ENCODE measurements at regions not wholly inside any gene's neighbourhood (a gene's known extent, or its start where the extent isn't known, plus 50 kb on each side); places are given as distances from the start of the nearest gene placed in this dataset.

GRCh38 chr9:86795823-86796553 is 151.3 kb downstream of the GAS1 start:
- peak; percentile 93 for DNase-seq

DNA sequence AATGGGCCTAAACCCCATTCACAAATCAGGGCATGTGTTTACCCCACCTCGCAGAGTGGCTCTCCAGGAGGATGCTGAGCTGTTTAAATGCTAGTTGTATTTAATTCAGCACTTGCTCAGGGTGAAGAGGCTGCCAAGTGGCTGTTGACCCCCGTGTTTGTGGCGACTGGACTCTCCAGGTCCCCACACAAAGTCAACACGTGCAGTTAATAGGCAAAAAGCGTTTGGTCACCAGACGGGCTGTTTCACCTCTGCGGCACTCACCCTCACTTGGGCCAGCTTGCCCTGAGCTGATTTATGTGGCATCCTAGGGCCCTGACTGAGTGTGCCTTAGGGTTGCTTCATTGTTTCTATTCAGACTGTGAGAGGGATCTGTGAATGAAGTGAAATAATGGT is 152.3 kb downstream of the GAS1 start:
- DNase-seq, result peak; percentile 27

GRCh38 chr9:86794391-86795046 is 152.8 kb downstream of the GAS1 start:
- peak; percentile 96 for DNase-seq

GRCh38 chr9:86792136-86792535 is 155.2 kb downstream of the GAS1 start:
- DNase-seq, result no peak

DNA sequence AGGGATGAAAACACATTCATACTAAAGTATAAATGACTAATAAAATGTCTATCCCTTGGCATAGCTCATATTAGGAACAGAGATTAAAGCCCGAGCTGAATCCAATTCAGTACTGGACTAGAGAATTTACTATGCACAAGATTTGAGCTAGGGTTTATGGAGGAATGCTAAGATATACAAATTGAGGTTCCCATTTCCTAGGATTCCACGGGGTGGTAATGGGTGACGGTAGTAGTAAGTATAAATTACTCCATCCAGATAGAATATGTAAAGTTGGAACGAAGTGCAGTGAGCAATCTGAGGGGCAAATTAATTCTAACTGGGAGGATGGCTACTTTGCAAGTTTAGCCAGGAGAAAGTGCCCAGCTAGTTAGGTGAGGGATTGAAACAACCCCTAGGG is 156.5 kb downstream of the GAS1 start:
- DNase-seq, result no peak

GRCh38 chr9:86788456-86788855 is 158.8 kb downstream of the GAS1 start:
- DNase-seq, result no peak

DNA sequence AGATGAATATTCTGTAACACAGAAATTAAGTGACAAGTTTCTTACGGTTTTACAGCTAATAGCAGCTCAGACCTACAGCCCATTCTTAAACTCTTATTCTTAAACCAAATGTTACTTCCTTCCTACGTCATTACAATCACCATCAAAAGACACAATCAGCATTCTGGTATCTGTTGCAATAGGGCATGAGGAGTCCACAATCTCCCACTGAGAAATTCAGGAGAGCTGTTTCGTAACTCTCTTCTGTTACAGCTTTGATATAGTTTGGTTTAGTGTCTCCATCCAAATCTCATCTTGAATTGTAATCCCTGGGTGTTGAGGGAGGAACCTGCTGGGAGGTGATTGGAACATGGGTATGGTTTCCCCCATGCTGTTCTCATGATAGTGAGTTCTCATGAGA is 163.4 kb downstream of the GAS1 start:
- no peak for DNase-seq

GRCh38 chr9:86782831-86783230 is 164.5 kb downstream of the GAS1 start:
- no peak for DNase-seq

DNA sequence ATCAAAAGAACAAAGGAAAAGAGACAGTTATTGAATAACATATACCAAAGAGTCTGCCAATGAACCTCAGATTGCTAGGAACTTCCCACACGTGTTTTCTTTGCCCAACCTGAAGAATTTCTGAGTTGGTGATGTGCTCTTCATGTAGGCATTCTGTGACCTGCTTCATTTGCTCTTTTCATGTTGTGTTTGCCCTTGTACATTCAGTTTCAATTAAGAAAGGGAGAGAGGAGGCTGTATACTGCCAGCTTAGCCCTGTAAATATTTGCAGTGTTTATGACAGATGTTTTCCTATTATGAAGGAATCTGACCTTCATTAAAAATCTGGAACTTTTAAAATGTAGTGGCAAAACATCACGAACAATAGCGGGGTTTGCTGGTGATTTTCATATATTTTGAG is 168.5 kb downstream of the GAS1 start:
- no peak for DNase-seq

DNA sequence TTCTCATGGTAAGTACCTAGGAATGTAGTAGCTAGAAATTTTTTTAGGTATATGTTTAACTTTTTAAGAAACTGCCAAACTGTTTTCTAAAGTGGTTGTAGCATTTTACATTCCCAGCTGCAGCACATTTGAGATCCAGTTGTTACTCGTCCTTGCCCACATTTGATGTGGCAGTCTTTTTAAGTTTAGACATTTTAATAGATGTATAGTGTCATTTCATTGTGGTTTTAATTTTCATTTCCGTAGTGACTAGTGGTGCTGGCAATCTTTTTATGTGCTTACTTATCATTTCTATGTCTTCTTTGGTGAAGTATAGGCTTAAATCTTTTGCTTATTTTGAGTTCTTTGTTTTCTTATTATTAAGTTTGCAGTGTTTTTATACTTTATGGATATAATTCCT is 171.6 kb downstream of the GAS1 start:
- DNase-seq, result no peak

- peak; percentile 60 for DNase-seq
Observed at GRCh38 chr9:86774116-86774515, 173.2 kb downstream of the GAS1 start.

- DNase-seq, result no peak
Observed at GRCh38 chr9:86773422-86773945, 173.8 kb downstream of the GAS1 start.

DNA sequence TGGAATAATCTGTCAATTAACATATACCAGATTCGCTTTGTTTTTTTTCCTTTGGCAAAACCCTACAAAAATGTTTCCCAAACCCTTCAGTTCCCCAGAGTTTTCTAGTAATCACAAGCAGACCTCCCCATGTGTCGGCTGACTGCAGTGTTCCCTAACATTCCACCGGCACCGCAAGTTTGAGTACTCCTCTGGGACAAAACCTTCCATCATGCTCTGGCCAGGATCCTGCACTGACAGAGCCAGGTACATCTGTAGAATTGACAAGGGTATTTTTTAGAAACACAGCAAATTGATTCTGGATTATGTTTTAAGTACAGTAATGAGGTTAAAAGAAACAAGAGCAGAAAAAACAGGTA is 174.7 kb downstream of the GAS1 start:
- no peak for DNase-seq

DNA sequence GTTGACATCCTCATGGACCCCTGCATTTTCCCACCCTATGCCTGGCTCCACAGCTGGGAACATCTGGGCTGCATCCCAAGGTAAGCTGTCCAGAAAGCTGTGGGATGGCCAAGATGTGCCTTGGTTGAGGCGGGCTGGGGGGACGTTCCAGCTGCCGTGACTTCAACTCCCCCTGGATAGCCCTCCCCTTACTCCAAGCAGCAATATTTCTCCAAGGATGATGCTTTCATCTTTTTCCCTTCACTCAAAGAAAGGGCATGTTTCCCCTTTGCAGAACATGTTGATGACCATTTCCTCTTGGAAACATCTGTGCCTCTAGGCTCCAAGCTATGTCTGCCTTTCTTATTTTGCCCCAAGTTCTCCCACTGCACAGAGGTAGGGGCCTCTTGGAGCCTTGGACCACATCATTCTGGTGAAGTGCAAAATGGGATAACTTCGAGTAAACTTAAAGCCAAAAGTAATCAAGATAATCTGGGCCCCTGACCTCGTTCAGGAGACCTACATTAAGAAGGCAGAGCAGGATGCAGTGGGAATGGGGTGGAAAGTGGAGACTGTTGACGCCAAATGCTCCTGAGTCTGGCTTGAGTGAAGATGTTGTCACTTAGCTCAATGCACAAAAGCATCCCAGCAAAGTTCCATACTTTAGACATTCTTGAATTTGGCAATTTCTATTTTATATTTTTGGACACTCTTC is 175.2 kb downstream of the GAS1 start:
- DNase-seq, result peak; percentile 86

DNA sequence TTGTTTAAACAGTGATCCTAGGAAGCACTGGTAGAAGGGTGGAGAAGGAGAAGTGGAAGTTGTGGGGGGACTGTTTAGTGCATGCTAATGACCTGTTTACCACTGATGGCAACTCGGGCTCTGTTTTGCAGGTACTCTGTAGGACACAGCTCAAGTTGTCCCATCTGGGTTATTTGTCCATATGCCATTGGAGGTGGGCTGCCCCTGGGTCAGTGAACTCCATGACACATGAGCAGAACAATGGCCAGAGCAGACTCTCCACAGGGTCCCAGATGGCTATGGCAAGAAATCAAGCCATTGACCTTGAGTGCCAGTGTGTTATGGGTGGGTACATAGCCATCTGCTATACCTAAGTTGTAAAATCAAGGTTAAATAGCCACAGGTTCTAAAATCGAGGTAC is 175.9 kb downstream of the GAS1 start:
- DNase-seq, result no peak

DNA sequence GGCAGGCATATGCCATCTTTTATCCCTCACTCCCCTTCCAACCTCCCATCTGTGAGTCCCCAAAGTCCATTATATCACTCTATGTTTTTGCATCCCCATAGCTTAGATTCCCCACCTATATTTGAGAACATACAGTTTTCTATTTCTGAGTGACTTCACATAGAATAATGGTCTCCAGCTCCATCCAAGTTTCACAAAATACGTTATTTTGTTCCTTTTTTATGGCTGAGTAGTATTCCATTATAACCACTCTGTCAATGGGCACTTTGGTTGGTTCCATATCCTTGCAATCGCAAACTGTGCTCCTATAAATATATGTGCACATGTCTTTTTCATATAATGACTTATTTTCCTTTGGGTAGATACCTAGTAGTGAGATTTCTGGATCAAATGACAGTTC is 178.6 kb downstream of the GAS1 start:
- DNase-seq, result no peak

DNA sequence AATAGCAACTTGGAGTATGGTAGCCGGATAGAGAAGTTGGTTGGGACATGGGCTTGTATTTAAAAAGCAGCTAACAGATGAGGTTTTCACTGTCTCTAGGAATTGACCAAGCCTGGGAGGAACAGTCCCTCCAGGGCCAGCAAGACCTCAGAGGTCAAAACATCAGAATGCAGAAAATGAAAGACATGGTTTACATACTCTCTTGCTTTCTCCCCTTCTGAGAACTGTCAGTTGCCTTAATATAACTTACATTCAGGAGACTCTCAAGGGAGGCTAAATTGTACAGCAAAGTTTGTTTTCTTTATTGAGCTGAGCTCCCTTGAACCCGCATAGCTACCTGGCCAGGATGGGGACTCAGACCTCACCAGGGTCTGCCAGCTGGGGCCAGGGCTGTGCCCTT is 179.3 kb downstream of the GAS1 start:
- no peak for DNase-seq

- no peak for DNase-seq
Observed at GRCh38 chr9:86767373-86767772, 179.9 kb downstream of the GAS1 start.

GRCh38 chr9:86766912-86767311 is 180.4 kb downstream of the GAS1 start:
- no peak for DNase-seq

GRCh38 chr9:86766511-86766910 is 180.8 kb downstream of the GAS1 start:
- DNase-seq, result no peak

DNA sequence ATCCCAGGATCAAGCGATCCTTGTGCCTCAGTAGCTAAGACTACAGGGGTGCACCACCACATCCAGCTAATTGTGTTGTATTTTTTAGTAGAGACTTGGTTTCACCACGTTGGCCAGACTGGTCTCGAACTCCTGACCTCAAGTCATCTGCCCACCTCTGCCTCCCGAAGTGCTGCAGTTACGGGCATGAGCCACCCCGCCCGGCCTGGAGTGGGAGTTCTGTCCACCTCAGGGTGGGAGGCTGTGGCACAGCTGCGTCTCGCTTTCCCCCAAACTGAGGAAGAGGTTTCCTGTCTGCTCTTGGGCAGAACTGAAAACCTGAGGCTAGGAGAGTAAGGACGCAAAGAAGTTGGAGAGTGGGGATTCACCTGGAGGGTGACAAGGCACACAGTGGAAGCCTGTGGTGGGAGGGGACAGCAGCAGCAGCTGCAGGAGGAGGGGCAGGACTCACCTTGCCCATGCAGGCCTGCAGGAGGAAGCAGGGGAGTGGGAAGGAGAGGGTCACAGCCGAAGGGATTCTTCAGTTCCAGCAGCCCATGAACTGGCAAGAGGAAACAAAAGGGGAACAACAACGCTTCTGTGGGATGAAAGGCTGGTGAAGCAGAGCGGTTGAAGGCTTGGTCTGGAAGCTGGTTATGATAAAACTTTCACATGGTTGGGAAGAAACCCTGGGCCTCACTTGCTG is 181.4 kb downstream of the GAS1 start:
- no peak for DNase-seq

GRCh38 chr9:86764671-86765343 is 182.5 kb downstream of the GAS1 start:
- peak; percentile 65 for DNase-seq
